HG03520 (cell line): ENCODE measurements at regions not wholly inside any gene's neighbourhood (a gene's known extent, or its start where the extent isn't known, plus 50 kb on each side); places are given as distances from the start of the nearest gene placed in this dataset.
"Not testable (repeated sequence)": the region's sequence is repeated elsewhere in the genome, so short reads cannot be mapped to it uniquely, and the experiment has no call there.

Experiments
- ATAC-seq: cut with Tn5 transposase; IDR thresholded peaks from one replicate; pipeline ENCODE4 v1.9.1; 2021; ENCODE audit warnings: mild to moderate bottlenecking, moderate library complexity; ENCODE audit not compliant: unreplicated experiment

- no peak for ATAC-seq
Measured at GRCh38 chr2:171266102-171266501, 105.4 kb upstream of the TLK1 start.

DNA sequence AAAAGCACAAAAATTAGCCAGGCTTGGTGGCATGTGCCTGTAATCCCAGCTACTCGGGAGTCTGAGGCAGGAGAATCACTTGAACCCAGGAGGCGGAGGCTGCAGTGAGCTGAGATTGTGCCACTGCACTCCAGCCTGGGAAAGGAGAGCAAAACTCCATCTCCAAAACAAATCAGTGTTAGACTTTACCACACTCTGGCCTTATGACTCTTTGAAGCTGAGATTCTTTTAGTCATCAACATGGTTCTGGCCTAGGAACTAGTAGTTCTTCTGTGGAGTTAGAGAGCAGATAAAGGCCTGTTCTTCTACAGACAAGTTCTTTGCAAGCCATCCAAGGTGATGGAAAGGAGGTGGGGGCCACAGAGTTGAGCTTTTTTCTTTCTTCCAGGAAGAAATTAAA is 100.8 kb upstream of the TLK1 start:
- ATAC-seq, result not testable (repeated sequence)

DNA sequence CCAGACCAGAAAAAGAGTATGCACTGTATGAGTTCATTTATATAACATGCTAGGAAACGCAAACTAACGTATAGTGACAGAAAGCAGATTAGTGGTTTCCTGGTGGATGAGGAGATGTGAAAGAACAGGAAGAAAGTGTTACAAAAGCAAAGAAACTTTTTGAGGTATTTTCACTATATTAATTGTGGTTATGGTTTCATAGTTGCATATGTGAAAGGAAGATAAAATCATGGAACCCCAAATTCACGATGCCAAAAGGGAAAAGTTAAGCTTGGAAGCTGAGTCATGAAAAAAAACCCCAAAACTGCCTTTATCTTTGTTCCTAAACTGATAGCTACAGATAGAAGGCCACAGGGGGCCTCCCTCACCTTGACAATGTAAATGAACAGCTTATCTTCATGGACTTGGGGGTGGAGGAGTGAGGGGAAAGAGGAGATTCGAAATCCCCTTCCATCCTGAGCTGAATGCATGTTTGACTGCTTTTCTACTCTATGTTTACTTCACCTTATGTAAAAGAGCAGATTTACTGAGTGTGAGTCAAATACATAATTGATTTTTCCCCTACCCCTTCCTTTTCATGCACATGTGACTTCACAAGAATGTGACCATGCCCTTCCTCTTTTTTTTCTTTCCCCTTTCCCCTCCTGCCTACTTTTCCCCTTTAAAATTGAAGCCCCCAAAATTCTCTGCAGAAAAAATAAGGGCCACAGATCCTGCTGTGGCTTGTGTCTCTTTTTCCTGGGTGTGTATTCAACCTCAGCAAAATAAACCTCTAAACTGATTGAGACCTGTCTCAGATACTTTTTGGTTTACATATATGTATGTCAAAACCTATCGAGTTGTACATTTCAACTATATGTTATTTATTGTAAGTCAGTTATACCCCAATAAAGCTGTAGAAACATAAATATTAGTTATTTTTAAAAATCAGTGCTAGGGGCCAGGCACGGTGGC is 100.1 kb upstream of the TLK1 start:
- ATAC-seq, result no peak

DNA sequence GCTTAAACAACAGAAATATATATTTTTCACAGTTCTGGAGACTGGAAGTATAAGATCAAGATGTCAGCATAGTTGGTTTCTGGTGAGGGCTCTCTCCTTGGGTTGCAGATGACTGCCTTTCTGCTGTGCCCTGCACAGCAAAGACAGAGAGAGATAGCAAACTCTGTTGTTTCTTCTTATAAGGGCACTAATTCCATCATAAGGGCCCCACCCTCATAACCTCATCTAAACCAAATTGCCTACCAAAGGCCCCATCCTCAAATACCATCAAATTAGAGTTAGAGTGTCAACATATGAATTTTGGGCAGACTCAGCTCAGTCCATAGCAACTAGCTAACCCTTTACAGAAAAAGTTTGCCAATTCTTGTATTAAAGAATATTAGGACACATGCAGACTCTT is 94.0 kb upstream of the TLK1 start:
- ATAC-seq, result no peak

DNA sequence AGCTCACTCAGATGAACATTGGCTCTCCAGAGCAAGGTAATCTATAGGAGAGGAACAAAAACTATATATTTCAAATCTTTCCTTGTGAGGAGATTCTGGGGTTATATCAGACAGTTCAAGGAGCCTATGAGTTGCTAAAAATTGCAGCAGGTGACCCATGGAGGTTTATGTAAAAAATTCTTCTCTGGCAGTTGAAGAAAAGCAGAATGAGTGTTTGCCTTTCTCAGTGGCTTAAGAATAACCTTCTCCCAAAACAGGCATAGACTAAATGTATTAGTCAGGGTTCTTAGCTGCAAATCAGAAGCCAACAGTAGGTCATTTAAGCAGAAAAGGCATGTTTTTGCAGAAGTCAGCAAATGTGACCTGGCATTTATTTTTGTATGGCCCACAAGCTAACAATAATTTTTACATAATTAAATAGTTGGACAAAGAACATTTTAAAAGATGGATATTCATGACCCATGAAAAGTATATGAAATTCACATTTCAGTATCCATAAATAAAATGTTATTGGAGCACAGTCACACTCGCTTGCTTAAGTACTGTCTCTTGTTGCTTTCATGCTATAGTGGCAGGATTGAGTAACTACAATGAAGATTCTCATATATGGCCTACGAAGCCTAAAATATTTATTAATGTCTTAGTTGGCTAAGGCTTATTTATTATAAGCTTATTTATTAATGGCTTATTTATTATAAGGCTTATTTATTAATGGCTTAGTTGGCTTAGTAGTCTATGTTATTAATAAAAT is 93.4 kb upstream of the TLK1 start:
- ATAC-seq, result no peak

GRCh38 chr2:171253279-171253678 is 92.6 kb upstream of the TLK1 start:
- no peak for ATAC-seq

DNA sequence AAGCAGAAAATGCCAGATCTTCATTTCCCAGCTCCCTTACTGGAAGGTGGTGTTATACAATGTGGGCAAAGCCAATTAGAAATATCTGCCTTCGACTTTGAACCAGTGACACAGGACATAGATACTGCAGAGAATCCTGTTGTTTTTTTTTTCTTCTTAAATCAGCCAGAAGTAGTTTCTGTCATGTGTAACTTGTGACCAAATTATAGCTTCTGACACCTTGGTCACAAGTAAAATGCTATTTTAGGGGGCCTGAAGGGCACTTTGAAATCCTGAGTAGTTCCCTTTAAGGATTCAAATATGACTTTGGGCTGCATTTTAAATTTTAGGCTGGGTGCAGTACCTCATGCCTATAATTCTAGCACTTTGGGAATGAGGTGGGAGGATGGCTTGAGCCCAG is 89.0 kb upstream of the TLK1 start:
- no peak for ATAC-seq

DNA sequence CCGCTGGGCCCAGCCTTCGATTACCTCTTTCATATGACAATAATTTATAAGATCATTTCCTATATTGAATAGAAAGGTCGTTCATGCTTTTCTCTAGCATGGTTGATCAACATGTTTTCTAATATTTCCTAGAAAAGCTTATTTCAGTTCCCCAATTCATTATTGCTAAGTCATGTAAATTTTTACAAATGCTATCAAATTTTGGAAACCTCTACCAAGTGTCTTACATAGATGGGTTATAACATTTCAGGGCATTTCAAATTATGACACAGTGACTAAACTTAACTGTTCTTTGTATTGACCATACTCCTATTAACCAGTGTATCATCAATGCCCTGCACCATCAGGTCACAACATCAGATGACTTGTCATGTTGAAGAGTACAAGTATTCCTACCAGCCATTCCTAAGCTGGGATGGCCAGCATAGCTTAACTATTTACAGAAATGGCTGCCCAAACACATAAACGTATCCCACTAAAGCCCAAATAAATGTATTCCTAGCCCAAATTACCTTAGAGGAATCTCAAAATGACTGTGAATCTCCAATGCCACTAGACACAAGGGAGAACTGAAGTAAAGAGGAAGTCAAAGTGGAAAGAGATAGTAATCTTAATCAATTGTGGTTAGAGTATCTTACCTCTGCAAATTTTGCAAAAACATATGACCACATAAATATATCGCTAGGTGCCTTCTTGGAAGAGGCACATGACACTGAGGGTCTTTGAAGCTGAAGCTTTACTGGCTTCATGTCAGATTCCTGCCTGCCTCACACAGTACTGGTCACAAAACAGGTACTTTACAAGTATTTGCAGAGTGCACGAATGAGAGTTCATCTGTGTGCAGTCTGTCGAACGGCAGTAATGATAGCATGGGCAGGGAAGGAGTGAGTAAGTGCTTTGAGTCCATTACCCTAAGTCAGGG is 87.3 kb upstream of the TLK1 start:
- ATAC-seq, result no peak

DNA sequence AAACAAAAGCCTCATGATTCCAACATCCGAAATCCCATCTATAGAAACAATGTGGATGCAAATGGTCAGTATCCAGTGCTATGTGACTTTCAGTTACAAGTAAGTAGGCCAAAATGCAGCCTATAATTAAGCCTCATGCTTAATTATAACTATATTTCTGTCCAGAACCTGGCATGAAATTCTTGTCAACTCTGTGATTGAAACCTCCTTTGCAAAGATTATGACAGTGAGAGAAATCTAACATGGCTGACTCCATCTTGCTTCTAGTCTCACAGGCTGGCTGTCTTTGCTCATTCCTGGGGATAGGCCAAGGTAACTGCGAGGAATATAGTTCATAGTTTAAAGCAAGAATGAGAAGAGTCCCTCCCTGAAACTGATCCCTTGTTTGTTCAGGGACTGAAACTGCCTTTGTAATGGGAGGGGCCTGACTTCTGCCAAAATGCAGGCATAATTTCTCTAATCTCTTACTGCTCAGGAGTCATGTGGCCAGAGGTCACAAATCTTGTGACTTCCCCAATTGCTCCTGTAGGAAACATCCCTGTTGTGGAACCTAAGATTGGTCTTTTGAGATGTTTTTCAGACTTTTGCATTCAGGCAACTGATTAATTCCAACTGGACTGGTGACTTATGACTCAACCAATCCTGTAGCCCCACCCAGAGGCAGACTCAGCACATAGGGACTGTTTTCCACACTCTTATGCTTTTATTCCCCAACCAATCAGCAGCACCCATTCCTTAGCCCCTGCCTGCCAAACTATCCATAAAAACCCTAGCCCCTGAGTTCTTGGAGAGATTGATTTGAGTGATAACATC is 84.5 kb upstream of the TLK1 start:
- no peak for ATAC-seq

DNA sequence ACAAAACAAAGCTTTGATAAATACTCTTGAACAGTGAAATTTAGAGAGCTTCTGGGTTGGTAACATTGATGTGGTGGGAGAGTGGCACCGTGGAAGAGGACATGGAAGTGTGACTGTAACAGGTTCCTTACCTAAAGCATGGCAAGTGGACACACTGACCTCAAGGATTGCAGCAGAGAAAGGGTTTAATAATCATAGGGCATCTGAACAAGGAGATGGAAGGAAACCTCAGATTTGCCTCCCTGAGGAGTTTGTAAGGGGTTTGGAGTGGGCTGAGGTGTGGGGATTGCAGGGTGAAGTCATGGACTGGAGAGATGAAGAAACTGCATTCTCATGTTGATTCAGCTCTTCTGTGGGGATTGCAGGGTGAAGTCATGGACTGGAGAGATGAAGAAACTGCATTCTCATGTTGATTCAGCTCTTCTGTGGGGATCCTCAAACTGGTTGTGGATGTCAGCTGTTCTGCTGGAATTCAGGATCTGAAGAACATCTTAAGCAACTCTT is 83.8 kb upstream of the TLK1 start:
- no peak for ATAC-seq

- ATAC-seq, result no peak
Measured at GRCh38 chr2:171241771-171242170, 81.1 kb upstream of the TLK1 start.

DNA sequence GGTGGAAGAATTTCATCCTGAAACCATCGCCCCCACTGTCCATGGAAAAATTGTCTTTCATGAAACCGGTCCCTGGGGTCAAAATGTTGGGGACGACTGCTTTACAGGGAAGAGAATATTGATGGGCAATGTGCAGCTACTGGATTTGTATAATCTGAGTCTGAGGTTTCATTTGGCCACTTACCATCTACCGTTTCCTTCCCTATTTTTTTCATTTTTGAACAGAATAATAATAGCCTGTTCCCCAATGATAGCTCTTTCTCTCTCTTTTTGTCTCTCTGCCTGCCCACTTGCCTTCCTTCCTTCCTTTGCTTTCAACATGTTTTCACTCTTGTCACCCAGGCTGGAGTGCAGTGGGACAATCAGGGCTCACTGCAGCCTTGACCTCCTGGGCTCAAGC is 78.3 kb upstream of the TLK1 start:
- ATAC-seq, result no peak

DNA sequence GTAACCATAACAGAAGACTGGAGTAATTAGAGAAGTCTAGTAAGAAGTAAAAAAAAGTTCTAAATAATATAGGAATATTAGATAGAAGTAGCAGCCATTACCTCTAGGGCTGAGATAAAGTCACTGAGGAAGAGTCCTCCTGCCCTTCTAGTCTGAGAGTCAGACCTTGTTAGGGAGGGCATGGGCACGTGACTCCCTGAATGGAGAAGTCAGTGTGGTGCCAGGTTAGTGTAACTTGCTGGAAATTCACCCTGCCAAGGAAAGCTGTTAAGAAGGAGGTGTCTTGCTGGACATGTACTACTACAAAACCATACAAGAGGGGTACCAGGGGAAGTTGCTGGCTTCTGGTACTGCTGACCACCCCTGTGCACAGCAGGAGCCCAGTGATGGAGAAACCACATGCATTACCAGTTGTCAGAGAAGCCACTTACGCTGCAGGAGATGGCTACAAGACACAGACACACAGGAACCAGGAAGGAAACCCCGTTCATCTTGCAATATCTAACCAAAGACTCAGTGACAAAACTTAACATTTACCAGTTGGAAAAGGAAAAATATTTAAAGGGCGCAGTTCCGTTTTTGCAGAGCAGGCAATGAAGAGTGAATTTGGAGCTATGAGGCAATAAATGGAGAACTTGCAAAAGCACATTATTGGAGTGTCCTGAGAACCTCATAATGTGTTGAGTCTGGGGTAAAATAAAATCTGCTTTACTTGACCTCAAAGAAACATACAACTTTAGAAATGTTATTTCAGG is 77.2 kb upstream of the TLK1 start:
- ATAC-seq, result no peak

DNA sequence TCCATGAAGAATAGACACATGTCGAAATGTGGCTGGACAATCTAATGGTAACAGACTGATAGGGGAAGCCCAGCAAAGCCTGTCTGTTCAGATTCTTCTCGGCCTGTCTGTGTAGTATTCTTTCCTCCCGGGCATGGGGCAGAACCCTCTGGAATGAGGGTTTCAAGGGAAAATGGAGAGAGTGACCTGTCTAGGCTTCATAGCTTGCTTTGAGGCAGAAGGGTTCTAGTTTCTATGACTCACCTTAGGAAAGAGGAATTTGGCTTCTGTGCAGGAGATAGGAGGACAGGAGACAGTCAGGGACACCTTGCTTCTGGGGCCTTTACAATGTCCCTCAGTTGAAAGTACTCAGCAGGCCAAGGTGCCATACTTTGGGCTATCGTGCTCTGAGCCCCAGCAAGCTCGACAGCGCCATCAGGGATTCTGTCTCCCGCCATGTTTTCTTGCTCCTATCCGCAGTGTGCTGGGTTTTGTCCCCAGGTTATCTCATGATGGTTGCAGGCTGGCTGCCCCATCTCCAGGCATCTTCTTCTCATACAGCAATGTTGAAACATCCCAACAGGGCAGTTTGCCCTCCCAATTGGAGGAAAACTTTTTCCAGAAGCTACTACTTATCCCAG is 74.7 kb upstream of the TLK1 start:
- no peak for ATAC-seq

GRCh38 chr2:171230176-171230575 is 69.5 kb upstream of the TLK1 start:
- no peak for ATAC-seq

DNA sequence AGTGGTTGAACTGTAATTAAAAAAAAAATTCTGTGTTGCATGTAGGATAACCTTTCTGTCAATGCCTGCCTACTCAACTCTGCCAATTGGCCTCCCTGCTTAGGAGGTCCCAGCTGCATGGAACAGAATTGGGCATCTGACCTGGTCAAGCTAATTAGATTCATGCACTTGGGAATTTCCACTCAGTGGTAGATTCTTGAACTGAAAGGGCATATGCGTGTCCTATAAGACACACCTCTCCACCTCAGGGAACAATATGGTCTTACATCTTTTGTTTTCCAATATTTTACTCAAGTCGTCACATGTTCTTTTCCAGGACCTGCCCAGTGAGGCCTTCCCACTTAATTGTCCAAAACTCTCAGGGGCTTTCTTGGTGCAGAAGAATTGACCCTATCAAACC is 68.1 kb upstream of the TLK1 start:
- no peak for ATAC-seq

GRCh38 chr2:171227066-171227782 is 66.5 kb upstream of the TLK1 start:
- no peak for ATAC-seq

DNA sequence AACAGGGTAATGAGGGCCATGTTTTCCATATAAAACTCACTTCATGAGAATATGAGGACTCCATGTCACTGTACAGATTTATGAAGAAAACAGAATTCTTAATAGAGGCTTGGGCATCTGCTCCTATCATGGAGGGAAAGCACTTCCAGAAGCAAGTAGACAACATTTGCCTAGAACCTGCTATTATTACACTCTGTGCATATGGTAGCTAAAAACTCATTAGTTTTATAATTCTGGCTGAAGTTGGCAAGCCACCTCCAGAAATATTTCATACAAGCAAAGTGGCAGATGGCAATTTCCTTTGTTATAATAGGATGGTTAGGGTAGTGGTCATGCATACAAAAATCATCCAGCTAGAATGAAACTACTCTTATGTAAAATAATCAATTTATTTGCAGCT is 65.8 kb upstream of the TLK1 start:
- no peak for ATAC-seq
